Head of caudate nucleus (tissue), 42 donors: ENCODE measurements at regions not wholly inside any gene's neighbourhood (a gene's known extent, or its start where the extent isn't known, plus 50 kb on each side); places are given as distances from the start of the nearest gene placed in this dataset.
"Not testable (repeated sequence)": the region's sequence is repeated elsewhere in the genome, so short reads cannot be mapped to it uniquely, and the experiment has no call there.

Experiments used
- DNase-seq, 42 donors: peaks; one replicate each; pipeline versions ENCODE4 v3.0.0 to v3.0.0-alpha.2; 2020 to 2021; ENCODE audit warnings: mixed read lengths in 7 of 42
- intact Hi-C: fragments of 100-400 bp; cut with DNase I; formaldehyde crosslinking; loops from one replicate; pipeline ENCODE4 v1.15.0; 2022

GRCh38 chr4:170888660-170889059 lies 798.9 kb upstream of the AADAT start:
- intact Hi-C loops, result no loop called here
- DNase-seq, result no peak

- intact Hi-C loops, result no loop called here
- DNase-seq, result no peak
Measured at GRCh38 chr4:170887396-170887795, 797.6 kb upstream of the AADAT start.

DNA sequence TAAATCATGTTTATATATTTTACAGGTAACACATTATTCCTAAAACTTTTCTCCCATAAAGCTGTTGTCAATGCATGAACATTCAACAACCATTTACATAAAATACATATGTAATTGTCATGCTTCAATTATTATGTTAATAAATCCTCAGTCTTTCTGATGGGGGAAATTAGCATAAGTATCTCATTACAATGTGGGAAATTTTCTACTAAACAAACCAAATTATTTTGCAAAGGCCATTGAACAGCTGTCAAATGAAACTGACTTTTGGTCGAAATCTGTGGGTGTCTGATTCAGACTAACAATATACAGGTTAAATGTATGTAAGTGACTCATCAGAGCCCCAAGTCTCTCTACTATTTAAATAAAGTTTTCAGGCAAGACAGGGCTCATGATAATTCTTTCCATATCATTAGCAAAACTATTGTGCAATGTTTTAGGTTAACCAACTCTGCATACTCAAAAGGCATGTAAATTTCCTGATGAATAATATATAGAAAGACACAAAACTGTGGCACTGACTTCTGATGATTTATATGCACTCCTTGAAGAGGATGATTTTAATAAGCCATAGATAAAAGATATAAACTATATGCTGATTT lies 795.3 kb upstream of the AADAT start:
- DNase-seq, result no peak
- intact Hi-C loops, result no loop called here

DNA sequence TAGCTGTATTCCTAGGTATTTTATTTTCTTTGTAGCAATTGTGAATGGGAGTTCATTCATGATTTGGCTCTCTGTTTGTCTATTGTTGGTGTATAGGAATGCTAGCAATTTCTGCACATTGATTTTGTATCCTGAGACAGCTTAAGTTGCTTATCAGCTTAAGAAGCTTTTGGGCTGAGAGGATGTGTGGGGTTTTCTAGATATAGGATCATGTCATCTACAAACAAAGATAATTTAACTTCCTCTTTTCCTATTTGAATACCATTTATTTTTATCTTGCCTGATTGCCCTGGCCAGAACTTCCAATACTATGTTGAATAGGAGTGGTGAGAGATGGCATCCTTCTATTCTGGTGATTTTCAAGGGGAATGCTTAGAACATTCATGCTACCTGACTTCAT lies 791.9 kb upstream of the AADAT start:
- DNase-seq, intact Hi-C loops: not testable (repeated sequence)

GRCh38 chr4:170875868-170876267 lies 786.1 kb upstream of the AADAT start:
- intact Hi-C loops, result no loop called here
- no peak for DNase-seq

GRCh38 chr4:170872794-170873193 lies 783.0 kb upstream of the AADAT start:
- intact Hi-C loops, result no loop called here
- DNase-seq, result peak in 14 of 42 donors; percentile 6 to 51 (median 26)

- intact Hi-C loops, result no loop called here
- no peak for DNase-seq
Measured at GRCh38 chr4:170868170-170868569, 778.4 kb upstream of the AADAT start.

- intact Hi-C loops, result no loop called here
- DNase-seq, result no peak
Measured at GRCh38 chr4:170854097-170854496, 764.3 kb upstream of the AADAT start.

DNA sequence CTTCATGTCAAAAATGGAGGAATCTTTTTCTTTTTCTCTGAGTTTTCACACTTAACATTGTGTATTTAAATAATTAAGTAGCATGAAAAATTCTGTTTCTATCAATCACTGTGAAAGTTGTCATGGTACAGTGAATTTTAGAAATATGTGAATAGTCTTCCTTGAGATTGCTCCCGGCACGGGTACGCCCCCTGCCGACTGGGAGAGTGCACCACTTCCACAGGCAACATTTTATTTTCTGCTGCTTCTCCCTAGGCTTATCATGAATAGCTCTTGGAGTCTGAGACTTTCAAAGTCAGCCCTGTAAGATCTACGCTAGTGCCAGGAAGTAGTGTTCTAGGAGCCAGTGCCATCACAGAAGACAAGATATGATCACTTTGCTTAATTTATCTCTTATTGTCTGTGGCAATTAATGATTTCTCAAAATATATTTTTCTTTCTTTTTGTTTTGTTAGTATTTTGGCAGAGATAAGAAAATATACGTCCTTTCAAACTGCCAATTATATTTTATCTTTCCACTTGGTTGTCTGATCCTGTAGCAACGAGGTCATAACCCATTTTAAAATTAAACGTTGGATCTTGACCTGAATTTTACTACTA lies 763.8 kb upstream of the AADAT start:
- peak; percentile 6 to 70 (median 38) for DNase-seq
- intact Hi-C loops, result no loop called here

- intact Hi-C loops, result no loop called here
- DNase-seq, result no peak
Measured at GRCh38 chr4:170849969-170850368, 760.2 kb upstream of the AADAT start.

DNA sequence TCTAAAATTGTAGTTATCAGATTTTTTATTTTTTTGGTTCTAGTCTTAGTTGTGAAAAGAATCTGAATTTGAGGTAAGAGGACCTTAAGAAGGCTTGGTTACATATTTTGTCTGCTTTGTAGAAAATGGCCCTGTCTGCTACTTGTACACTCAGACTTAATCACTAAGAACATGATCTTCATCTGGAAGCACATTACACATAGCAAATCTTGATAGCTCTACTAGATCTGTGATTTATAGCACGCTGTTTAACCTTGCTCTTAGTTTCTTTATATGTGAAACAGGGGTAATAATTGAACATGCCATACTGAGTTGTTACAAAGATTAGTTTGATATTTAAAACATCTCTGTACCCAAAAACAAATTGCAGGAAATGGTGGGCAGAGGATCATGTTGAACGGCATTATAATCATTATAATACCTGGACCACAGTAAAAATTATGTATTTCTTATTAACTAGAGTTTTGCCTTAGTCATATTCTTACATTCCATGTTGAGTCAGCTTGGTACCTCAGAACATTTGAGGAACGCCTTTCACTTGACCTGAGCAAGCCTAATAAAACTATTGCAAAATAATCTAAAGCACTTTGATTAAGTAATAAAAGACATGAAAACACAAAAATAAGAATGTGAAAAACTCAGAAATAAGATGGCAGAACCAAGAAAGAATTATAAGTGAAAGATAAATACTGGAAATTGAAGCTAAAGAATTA lies 738.0 kb upstream of the AADAT start:
- intact Hi-C loops, result no loop called here
- DNase-seq, result no peak

DNA sequence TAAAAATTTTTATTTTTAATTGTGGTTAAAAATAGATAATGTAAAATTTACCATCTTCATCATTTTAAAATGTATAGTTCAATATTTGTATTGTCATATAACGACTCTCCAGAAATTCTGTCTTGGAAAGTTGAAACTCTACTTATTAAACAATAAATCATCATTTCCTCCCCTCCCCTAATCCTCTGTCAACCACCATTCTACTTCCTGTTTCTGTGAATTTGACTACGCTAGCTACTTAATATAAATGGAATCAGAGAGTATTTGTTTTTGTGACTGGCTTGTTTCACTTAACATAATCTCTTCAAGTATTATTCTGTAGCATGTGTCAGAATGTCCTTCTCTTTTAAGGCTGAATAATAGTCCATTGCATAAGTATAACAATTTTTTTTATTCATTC lies 729.0 kb upstream of the AADAT start:
- DNase-seq, result no peak
- intact Hi-C loops, result no loop called here

DNA sequence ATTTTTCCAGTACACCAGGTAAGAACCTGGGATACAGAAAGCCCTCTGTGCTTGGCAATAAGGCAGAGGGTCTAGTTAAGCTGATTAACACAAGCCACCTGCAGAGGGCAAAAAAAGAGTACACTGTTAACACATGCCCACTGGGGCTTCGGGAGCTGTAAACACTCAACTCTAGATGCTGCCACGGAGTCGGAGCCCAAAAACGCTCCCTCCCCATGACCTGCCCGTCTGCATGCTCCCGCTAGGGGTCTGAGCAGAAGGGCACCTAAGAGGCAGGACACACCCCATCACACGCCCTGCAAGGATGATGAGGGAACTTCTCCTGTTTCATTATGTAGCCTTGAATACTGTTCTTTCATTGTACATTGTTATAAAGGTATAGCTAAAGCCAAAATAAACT lies 715.6 kb upstream of the AADAT start:
- DNase-seq, result no peak
- intact Hi-C loops, result no loop called here

- intact Hi-C loops, result no loop called here
- no peak for DNase-seq
Measured at GRCh38 chr4:170804930-170805329, 715.2 kb upstream of the AADAT start.

GRCh38 chr4:170803492-170803891 lies 713.7 kb upstream of the AADAT start:
- intact Hi-C loops, result no loop called here
- no peak for DNase-seq

DNA sequence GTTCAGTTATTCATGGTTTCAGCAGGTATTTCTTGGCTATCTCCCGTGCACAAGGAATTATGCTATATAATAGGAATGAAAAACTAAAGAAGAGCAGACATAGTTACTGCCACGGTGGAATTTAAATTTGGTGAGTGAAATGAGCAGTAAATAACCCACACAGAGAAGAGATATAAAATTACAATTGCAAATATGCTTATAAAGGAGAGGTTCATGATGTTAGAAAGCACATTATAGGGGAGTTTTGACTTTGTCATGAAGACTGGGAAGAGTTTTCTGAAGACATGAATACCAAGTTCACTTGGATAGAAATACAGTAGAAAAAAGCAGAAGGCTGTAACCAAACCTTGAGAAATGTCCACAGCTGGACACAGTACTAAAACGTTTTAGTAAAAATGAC lies 712.0 kb upstream of the AADAT start:
- DNase-seq, result no peak
- intact Hi-C loops, result no loop called here

- intact Hi-C loops, result no loop called here
- no peak for DNase-seq
Measured at GRCh38 chr4:170794525-170794924, 704.8 kb upstream of the AADAT start.

DNA sequence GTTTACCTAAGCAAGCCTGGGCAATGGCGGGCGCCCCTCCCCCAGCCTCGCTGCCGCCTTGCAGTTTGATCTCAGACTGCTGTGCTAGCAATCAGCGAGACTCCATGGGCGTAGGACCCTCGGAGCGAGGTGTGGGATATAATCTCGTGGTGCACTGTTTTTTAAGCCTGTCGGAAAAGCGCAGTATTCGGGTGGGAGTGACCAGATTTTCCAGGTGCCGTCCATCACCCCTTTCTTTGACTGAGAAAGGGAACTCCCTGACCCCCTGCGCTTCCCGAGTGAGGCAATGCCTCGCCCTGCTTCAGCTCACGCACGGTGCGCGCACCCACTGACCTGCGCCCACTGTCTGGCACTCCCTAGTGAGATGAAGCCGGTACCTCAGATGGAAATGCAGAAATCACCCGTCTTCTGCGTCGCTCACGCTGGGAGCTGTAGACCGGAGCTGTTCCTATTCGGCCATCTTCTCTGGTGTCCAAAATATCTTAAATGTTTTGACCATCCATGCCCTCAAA lies 698.8 kb upstream of the AADAT start:
- intact Hi-C loops, DNase-seq: not testable (repeated sequence)

- no peak for DNase-seq
- intact Hi-C loops, result no loop called here
Measured at GRCh38 chr4:170777663-170778062, 687.9 kb upstream of the AADAT start.

GRCh38 chr4:170776983-170777382 lies 687.2 kb upstream of the AADAT start:
- intact Hi-C loops, result no loop called here
- no peak for DNase-seq

GRCh38 chr4:170775851-170776250 lies 686.1 kb upstream of the AADAT start:
- DNase-seq, result no peak

More at GRCh38 chr4:170775851-170776250, 686.1 kb upstream of the AADAT start:
- intact Hi-C loops, result no loop called here
